GM18511 (cell line): ENCODE measurements at regions not wholly inside any gene's neighbourhood (a gene's known extent, or its start where the extent isn't known, plus 50 kb on each side); places are given as distances from the start of the nearest gene placed in this dataset.
"Not testable (repeated sequence)": the region's sequence is repeated elsewhere in the genome, so short reads cannot be mapped to it uniquely, and the experiment has no call there.

Experiments used
- ATAC-seq: cut with Tn5 transposase; IDR thresholded peaks from one replicate; pipeline ENCODE4 v1.9.1; 2021; ENCODE audit warnings: mild to moderate bottlenecking, moderate library complexity; ENCODE audit not compliant: unreplicated experiment

DNA sequence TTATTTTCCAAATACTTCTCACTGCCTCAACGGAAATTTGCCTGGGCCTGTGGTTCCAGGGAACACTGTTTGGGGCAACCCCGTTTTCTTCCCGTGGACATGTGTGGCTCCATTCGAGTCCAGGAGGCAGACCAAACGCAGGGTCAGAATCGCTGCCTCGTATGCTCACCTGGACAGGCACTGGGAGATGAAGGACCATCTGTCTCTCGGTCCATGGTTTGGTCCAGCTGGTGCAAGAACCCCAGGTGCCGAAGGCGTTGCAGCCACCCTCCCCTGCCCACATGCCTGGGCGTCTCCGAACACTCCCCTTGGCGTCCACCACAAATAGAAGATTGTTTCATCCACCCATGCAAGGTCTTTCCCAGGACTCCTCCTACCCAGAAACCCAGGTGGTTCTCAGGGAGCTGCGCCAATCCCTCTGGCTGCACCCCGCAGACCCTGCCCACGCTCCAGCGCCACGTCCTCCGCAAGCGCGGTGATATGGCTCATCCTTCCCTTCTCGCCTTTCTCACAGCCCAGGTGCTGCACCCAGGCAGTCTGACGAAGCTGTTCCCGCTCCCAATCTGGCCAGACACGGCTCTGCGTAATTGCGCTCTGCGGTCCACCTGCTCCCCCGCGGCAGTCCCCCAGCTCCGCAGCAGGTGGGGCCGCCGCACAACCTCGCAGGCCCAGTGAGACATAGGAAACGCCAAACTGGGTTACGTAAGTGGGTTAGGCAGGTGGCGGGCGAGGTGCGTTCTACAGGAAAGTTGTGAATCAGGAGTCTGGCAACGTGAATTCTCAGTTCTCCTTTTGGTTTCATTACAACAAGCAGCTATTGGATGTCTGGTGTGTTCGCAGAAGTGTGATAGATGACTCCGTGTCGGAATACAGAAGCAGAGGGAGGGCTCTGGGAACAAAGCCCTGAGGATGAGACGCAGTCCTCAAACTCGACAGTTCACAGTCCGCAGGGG, 146.2 kb upstream of the ECI2 start:
- ATAC-seq: peak; percentile 95

- no peak for ATAC-seq
Measured at GRCh38 chr6:4280707-4281106, 145.3 kb upstream of the ECI2 start.

DNA sequence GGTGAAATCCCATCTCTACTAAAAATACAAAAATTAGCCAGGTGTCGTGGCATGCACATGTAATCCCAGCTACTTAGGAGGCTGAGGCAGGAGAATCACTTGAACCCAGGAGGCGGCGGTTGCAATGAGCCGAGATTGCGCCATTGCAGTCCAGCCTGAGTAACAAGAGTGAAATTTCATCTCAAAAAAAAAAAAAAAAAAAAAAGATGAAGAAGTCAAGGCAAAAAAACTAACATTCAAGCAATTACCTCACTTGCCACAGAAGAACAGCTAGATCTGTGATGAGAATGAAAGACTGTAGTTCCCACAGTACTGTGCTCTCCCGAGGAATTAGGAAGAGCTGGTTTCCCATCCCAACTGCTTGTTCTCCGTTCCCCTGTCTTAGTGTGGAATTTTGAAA, 144.7 kb upstream of the ECI2 start:
- ATAC-seq: no peak

GRCh38 chr6:4274382-4275082, 139.2 kb upstream of the ECI2 start:
- ATAC-seq: no peak

- no peak for ATAC-seq
Measured at GRCh38 chr6:4272996-4273395, 137.6 kb upstream of the ECI2 start.

- ATAC-seq: no peak
Measured at GRCh38 chr6:4271761-4272470, 136.5 kb upstream of the ECI2 start.

DNA sequence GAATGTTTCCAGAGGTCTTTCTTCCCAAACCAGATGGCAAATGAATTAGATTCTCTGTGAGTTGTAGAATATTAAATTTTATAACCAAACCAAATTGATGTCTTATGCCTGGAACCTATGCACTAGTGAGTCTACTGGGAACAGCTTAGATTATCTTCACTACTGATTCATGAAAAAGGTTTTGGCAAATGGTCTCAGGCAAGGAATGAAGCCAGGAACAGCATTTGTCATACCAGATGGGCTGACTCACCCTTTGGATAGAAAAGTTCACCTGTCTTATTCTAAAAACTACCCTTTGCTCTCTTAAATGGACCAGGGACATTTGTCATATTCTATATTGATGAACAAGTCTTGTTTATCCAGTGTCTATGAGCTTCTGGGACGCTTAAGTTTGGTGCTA, 135.4 kb upstream of the ECI2 start:
- ATAC-seq: no peak

DNA sequence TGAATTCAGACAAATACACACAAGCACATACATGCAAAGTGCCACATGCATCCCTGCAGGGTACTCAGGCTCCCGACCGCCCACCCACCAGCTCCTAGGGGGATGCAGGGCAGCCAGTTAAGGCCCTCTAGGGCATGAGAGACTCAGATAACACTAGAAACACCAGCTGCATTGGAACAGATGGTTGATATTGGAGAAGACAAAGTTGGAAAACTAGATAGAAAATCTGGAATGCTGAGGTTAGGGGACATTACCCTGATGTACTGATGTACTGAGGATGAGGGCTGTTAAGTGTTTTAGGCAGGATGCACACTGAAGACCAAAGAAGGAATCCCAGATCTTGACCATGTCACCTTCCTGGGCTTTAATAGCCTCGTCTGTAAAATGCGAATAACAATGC, 134.6 kb upstream of the ECI2 start:
- ATAC-seq: no peak

- no peak for ATAC-seq
Measured at GRCh38 chr6:4268171-4268570, 132.8 kb upstream of the ECI2 start.

DNA sequence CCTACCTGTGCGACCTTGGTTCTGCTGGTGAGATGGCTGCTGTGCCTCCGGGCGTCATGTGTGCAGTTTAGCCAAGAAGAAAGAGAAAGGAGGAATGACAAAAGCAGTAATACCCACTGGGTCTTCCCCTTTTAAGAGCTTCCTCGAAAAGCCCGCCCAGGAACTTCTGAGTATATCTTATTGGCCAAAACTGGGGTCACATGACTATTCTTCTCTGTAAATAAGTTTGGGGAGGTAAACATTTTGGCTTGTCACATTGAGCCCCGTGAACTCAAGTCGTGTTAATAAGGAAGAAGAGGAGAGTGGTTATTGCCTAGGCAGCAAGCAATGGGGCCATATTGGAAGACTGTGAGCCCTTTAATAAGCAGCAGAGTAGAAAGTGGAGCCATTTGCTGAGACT, 130.4 kb upstream of the ECI2 start:
- ATAC-seq: no peak

GRCh38 chr6:4264601-4265000, 129.2 kb upstream of the ECI2 start:
- ATAC-seq: no peak

DNA sequence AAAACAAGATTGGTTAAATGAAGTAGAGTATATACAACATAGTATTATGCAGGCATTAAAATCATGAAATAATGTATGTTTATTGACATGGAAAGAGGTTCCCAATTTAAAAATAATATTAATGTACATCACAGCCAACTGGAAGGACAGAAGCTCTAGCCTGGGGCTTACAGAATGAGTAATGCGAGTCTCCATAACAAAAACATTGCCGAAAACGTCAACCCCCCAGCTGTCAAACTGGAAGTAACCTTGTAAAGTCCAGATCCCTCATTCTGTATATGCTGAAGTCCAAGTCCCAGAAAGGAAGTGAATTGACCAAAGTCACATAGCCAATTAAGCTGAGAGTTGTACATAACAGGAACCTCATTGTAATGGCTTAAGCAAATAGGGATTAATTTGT, 128.7 kb upstream of the ECI2 start:
- no peak for ATAC-seq

GRCh38 chr6:4262526-4262925, 127.2 kb upstream of the ECI2 start:
- no peak for ATAC-seq

- ATAC-seq: no peak
Measured at GRCh38 chr6:4259391-4259790, 124.0 kb upstream of the ECI2 start.

GRCh38 chr6:4258733-4259132, 123.4 kb upstream of the ECI2 start:
- ATAC-seq: no peak

GRCh38 chr6:4256969-4257368, 121.6 kb upstream of the ECI2 start:
- no peak for ATAC-seq

DNA sequence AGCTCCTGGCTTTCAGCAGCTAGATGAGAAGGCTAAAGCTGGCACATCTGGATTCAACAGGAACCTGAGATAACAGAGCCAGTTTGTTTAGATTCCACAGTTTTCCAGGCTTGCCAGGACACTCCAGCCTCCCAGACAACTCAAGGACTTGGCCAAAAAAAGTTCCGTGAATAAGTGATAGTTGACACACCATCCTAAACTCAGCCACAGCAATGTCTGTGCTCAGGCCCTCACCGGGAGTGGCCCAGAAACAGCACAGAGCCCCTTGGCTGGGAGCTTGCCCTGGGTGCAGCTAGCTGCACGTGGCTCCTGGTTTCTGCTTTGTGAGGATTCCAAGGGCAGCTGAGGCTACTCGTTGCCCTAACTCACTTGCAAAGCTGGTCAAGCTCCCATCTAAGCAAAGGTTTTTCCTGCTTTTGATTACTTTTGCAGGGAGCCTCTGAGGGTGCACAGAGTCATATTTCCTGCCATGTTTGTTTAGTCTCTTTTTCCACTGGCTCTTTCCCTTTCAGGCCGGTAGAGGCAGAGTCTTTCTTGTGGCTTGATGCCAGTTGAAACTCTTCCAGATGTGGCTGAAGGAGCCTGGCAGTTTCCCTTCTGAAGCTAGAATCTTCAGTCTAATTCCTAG, 118.3 kb upstream of the ECI2 start:
- no peak for ATAC-seq

DNA sequence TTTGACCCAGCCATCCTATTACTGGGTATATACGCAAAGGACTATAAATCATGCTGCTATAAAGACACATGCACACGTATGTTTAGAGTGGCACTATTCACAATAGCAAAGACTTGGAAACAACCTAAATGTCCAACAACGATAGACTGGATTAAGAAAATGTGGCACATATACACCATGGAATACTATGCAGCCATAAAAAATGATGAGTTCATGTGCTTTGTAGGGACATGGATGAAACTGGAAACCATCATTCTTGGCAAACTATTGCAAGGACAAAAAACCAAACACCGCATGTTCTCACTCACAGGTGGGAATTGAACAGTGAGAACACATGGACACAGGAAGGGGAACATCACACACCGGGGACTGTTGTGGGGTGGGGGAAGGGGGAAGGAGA, 117.1 kb upstream of the ECI2 start:
- not testable (repeated sequence) for ATAC-seq

DNA sequence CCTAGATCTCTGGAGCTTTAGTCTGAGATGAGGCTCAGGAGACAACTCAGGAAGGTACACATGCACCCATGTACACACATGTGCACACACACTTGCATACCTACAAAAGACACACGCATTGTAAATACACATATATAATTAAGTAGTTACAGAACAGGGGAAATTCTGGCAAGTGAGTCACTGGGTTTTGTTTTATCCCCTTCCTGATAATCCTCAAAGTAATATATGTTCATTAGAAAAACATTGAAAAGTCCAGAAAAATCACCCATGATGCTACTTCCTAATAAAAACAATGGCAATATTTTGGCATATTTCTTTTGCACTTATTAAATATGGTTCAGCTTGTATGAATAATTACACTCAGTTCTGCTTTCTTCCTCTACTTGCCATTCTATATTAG, 115.3 kb upstream of the ECI2 start:
- ATAC-seq: no peak

DNA sequence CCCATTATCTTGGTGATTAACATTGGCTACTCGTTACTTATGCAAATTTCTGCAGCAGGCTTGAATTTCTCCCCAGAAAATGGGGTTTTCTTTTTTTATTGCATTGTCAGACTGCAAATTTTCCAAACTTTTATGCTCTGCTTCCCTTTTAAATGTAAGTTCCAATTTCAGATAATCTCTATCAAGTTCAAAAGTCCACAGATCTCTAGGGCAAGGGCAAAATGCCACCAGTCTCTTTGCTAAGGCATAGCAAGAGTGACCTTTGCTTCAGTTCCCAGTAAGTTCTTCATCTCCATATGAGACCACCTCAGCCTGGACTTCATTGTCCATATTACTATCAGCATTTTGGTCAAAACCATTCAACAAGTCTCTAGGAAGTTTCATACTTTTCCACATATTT, 108.5 kb upstream of the ECI2 start:
- not testable (repeated sequence) for ATAC-seq

GRCh38 chr6:4243237-4243636, 107.9 kb upstream of the ECI2 start:
- ATAC-seq: no peak
